ENCODE measurements at regions not wholly inside any gene's neighbourhood (a gene's known extent, or its start where the extent isn't known, plus 50 kb on each side); places are given as distances from the start of the nearest gene placed in this dataset.

- no peak for DNase-seq
Measured at GRCh38 chr5:35312267-35312666, 82.0 kb upstream of the PRLR start.

- DNase-seq, result no peak
Measured at GRCh38 chr5:35309365-35310130, 79.3 kb upstream of the PRLR start.

GRCh38 chr5:35308421-35308820 lies 78.1 kb upstream of the PRLR start:
- no peak for DNase-seq

GRCh38 chr5:35306716-35307365 lies 76.6 kb upstream of the PRLR start:
- DNase-seq, result no peak

GRCh38 chr5:35305336-35306020 lies 75.2 kb upstream of the PRLR start:
- DNase-seq, result no peak

GRCh38 chr5:35304291-35304690 lies 74.0 kb upstream of the PRLR start:
- DNase-seq, result no peak

DNA sequence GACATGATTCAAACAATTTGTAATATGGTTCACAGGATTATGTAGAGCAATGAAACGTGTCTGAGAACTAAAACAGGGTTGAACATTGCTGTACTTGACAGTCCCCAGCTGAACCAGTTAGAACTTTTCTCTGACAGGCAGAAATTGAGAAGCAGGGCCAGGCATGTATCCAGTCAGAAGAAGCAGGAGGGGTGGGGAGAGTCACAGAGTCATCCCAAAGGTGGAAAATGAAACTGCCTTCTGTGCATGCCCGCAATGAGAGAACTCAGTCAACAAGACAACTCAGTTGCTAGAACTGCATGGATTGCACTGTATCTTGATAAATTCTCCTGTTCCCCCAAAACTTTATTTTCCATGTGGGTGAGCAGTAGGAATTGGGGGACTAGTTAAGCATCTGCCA lies 72.9 kb upstream of the PRLR start:
- no peak for DNase-seq

- DNase-seq, result no peak
Measured at GRCh38 chr5:35302544-35302943, 72.3 kb upstream of the PRLR start.

GRCh38 chr5:35297755-35298154 lies 67.5 kb upstream of the PRLR start:
- no peak for DNase-seq

- no peak for DNase-seq
Measured at GRCh38 chr5:35294976-35295375, 64.7 kb upstream of the PRLR start.

- no peak for DNase-seq
Measured at GRCh38 chr5:35294017-35294416, 63.7 kb upstream of the PRLR start.

DNA sequence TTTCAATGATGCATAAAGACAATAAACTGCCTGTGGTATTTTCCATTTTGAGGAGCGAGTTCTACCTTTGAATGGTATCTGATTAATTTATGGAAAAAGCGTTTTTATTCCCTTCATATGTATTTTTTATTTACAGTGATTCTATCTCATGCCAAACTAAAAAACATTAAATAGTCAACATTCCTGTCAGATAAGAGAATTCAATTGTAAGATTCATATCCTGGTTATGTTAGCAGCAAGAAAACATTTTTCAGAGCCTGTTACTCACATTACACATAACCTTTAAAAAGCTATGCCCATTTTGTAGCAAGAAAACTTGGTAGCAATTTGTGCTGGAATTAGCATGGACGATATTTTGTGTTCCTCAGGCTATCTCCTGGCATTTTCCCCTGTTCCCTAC lies 55.1 kb upstream of the PRLR start:
- DNase-seq, result no peak

DNA sequence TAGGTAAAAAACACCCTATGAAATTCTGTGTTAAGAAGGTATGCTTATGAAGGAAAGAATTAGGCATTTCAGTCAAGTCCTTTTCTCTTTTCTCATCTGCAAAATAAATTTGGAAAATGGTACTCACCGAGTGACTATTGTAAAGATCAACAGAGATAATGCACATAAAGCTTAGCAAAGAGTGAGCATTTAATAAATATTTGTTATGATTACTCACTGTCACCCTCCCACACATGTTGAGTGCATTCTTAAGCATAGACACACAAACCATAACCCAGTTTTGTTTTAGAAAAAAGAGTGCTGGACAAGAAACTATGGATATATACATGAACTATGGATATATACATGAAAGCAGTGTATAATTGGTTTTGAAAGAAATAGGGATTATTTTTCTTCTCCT lies 54.7 kb upstream of the PRLR start:
- DNase-seq, result no peak

GRCh38 chr5:35284364-35284763 lies 54.1 kb upstream of the PRLR start:
- no peak for DNase-seq

DNA sequence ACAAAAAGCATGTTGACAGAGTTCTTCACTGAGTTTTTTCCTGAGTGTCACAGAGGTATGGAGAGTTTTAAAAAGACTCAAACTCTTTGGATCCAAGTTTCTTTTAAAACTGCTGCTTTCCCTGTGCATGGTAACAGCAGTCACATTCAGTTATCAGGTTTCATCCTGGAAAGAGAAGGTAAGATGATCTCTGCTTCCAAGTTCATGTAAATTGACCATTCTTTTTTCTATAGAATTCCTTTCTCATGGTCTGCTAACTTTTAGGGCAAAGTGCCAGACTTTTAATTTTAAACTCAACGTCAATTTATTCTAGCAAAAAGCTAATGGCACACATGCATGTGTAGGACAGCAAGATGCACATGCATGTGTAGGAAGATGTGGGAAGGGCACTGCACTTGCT lies 52.5 kb upstream of the PRLR start:
- no peak for DNase-seq

DNA sequence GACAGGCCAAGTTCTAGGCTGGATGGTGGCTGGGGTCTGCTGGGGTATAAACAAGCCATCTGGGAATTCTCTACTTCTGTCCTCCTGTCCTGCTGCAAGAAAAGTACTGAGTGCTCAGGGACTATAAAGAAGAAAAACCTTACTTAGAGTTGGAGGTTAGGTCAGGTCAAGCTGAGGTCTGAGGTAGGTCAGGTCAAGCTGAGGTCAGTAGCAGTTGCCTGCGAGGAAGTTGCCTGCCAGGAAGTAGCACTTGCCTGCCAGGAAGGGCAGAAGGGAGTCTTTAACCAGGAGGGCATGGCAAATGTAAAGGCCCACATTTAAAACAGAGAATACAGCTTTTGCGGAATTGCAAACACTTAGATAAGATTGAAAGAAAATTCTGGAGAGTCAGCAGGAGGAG lies 51.3 kb upstream of the PRLR start:
- no peak for DNase-seq

All from fibroblast of skin of scalp (primary cell).